ENCODE measurements at regions not wholly inside any gene's neighbourhood (a gene's known extent, or its start where the extent isn't known, plus 50 kb on each side); places are given as distances from the start of the nearest gene placed in this dataset.

DNA sequence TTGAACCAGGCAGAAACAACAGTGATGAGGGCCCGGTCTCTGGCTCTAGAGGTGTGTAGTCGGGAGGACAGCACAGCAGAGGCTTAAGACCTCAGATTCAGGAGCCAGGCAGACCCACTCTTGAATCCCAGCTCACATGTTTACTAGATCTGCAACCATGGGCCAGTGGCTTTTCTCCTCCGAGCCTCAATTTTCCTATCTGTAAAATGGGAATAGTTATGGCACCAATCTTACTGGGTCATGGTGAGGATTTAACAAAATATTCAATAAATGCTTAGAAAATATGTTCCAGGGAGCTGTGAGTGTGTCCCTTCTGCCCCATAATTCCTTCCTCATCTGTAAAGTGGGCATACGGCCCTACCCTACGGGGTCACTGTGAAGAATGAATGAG, 506.9 kb downstream of the SHQ1 start:
- DNase-seq (ENCODE audit: low spot score) (no peak), ATAC-seq (ENCODE audit: low read depth) (no peak)
- no peaks in the 10 kb centered on the region for H3K36me3 ChIP-seq (ENCODE audit: low read depth)
- H3K27me3 ChIP-seq (ENCODE audit: insufficient read depth, poor library complexity, severe bottlenecking), result no peaks in the 10 kb centered on the region
- H3K4me3 ChIP-seq (ENCODE audit: severe bottlenecking), result no peak overlapping the region
- peaks cover 31% of the 10 kb centered on the region for H3K4me1 ChIP-seq (ENCODE audit: insufficient read depth, poor library complexity, severe bottlenecking)
- TF ChIP-seq, protein P1, sequence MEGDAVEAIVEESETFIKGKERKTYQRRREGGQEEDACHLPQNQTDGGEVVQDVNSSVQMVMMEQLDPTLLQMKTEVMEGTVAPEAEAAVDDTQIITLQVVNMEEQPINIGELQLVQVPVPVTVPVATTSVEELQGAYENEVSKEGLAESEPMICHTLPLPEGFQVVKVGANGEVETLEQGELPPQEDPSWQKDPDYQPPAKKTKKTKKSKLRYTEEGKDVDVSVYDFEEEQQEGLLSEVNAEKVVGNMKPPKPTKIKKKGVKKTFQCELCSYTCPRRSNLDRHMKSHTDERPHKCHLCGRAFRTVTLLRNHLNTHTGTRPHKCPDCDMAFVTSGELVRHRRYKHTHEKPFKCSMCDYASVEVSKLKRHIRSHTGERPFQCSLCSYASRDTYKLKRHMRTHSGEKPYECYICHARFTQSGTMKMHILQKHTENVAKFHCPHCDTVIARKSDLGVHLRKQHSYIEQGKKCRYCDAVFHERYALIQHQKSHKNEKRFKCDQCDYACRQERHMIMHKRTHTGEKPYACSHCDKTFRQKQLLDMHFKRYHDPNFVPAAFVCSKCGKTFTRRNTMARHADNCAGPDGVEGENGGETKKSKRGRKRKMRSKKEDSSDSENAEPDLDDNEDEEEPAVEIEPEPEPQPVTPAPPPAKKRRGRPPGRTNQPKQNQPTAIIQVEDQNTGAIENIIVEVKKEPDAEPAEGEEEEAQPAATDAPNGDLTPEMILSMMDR (IDR thresholded peaks at IDR 0.05; ENCODE audit: poor library complexity, severe bottlenecking), result no peak
- no peak overlapping the region for H3K27ac ChIP-seq (ENCODE audit: poor library complexity, severe bottlenecking)
- H3K9me3 ChIP-seq (ENCODE audit: severe bottlenecking), result no peaks in the 10 kb centered on the region

- no peaks in the 10 kb centered on the region for H3K36me3 ChIP-seq (ENCODE audit: low read depth)
- H3K4me3 ChIP-seq (ENCODE audit: severe bottlenecking), result no peak overlapping the region
- TF ChIP-seq, protein P1 (IDR thresholded peaks at IDR 0.05; ENCODE audit: poor library complexity, severe bottlenecking), result no peak
- H3K9me3 ChIP-seq (ENCODE audit: severe bottlenecking), result no peaks in the 10 kb centered on the region
- H3K27ac ChIP-seq (ENCODE audit: poor library complexity, severe bottlenecking), result peak overlapping the region; percentile 92
- DNase-seq (ENCODE audit: low spot score), result no peak
- H3K4me1 ChIP-seq (ENCODE audit: insufficient read depth, poor library complexity, severe bottlenecking), result peaks cover 24% of the 10 kb centered on the region
- no peak for ATAC-seq (ENCODE audit: low read depth)
- no peaks in the 10 kb centered on the region for H3K27me3 ChIP-seq (ENCODE audit: insufficient read depth, poor library complexity, severe bottlenecking)
Observed at GRCh38 chr3:72340476-72341379, 507.5 kb downstream of the SHQ1 start.

DNA sequence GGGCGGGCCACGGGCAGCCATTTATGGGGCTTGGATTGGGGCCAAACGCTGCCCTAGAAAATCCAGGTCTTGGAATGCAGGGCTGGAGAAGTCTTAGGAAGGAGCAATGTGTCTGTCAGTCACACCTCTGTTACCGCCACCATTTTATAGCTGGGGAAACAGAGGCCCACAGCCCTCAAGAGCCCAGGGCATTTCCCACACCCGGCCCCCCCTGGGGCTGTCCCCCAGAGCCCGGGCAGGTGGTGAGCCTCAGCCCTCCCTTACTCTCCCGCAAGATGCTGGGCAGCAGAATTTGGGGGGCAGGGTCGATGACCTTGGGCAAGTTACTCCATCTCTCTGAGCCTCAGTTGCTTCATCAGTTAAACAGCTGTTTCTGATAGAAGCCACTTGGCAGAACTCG, 508.2 kb downstream of the SHQ1 start:
- no peaks in the 10 kb centered on the region for H3K36me3 ChIP-seq (ENCODE audit: low read depth)
- H3K27ac ChIP-seq (ENCODE audit: poor library complexity, severe bottlenecking), result peak overlapping the region; percentile 92
- DNase-seq (ENCODE audit: low spot score), result no peak

DNA sequence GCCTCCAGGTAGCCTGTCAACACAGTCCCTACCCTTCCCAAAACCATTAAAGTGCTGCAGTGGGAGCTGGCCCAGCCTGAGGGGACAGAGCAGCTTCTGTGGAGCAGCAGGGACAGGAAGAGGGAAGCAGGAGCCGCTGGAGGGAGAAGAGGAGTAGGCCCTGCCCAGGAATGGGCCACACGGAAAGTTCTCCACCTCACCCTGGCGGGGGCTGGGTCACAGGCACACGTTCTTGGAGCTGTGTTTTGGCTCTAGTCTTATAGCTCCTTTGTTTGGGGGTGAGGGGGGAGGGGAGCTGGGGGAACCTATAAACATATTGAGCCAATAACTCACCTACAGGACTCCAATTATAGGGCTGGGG, 508.6 kb downstream of the SHQ1 start:
- ATAC-seq (ENCODE audit: low read depth), result no peak

More for the DNA sequence above, 508.2 kb downstream of the SHQ1 start:
- no peak overlapping the region for H3K4me3 ChIP-seq (ENCODE audit: severe bottlenecking)
- H3K9me3 ChIP-seq (ENCODE audit: severe bottlenecking), result no peaks in the 10 kb centered on the region
- H3K4me1 ChIP-seq (ENCODE audit: insufficient read depth, poor library complexity, severe bottlenecking), result peaks cover 20% of the 10 kb centered on the region
- no peaks in the 10 kb centered on the region for H3K27me3 ChIP-seq (ENCODE audit: insufficient read depth, poor library complexity, severe bottlenecking)
- TF ChIP-seq, protein P1 (IDR thresholded peaks at IDR 0.05; ENCODE audit: poor library complexity, severe bottlenecking), result no peak
- ATAC-seq (ENCODE audit: low read depth), result no peak

More for the DNA sequence above, 508.6 kb downstream of the SHQ1 start:
- TF ChIP-seq, protein P1 (IDR thresholded peaks at IDR 0.05; ENCODE audit: poor library complexity, severe bottlenecking), result no peak
- Histone ChIP-seq H3K27ac (ENCODE audit: poor library complexity, severe bottlenecking) (peak overlapping the region; percentile 92), H3K36me3 (ENCODE audit: low read depth) (no peaks in the 10 kb centered on the region), H3K4me3 (ENCODE audit: severe bottlenecking) (no peak overlapping the region), H3K9me3 (ENCODE audit: severe bottlenecking) (no peaks in the 10 kb centered on the region), H3K4me1 (ENCODE audit: insufficient read depth, poor library complexity, severe bottlenecking) (peaks cover 20% of the 10 kb centered on the region), H3K27me3 (ENCODE audit: insufficient read depth, poor library complexity, severe bottlenecking) (no peaks in the 10 kb centered on the region)
- no peak for DNase-seq (ENCODE audit: low spot score)
